ENCODE measurements at regions not wholly inside any gene's neighbourhood (a gene's known extent, or its start where the extent isn't known, plus 50 kb on each side); places are given as distances from the start of the nearest gene placed in this dataset.

GRCh38 chr15:87614704-87615103, 641.8 kb downstream of the NTRK3 start:
- Histone ChIP-seq H3K27me3 (ENCODE audit: insufficient read depth) (no peaks in the 10 kb centered on the region), H3K36me3 (ENCODE audit: insufficient read depth) (no peaks in the 10 kb centered on the region), H4K20me1 (replicated peaks; ENCODE audit: insufficient read depth) (no peaks in the 10 kb centered on the region), H2AFZ (no peak overlapping the region), H3K4me1 (ENCODE audit: insufficient read depth) (no peaks in the 10 kb centered on the region; the same call in 1 of the 2 replicates), H3K4me3 (no peak overlapping the region), H3F3A (replicated peaks; ENCODE audit: low read depth) (no peaks in the 10 kb centered on the region), H3K27ac (ENCODE audit: low read depth) (no peak overlapping the region), H3K4me2 (no peak overlapping the region), H3K9me2 (ENCODE audit: insufficient read depth) (peaks cover 10% of the 10 kb centered on the region), H3K79me2 (replicated peaks; ENCODE audit: insufficient read depth) (no peaks in the 10 kb centered on the region)
- H3K36me3 Mint-ChIP-seq (ENCODE audit: low read depth): no peaks in the 10 kb centered on the region
- peaks cover 2% of the 10 kb centered on the region; the same call in 1 of the 3 replicates for H3K4me1 Mint-ChIP-seq
- H3K9me3 Mint-ChIP-seq: no peaks in the 10 kb centered on the region
- peaks cover 2% of the 10 kb centered on the region for H3K27me3 Mint-ChIP-seq (ENCODE audit: insufficient read depth, low read depth, poor library complexity)
- ATAC-seq: no peak
- no peak for DNase-seq (ENCODE audit: low spot score)
- no peak overlapping the region for H3K27ac Mint-ChIP-seq
- TF ChIP-seq STAT1 (IDR thresholded peaks at IDR 0.05; ENCODE audit: unreplicated experiment) (no peak), ZNF114 (CRISPR knock-in tag; IDR thresholded peaks at IDR 0.05) (no peak), JUNB (IDR thresholded peaks at IDR 0.05; ENCODE audit: unreplicated experiment) (no peak), ZNF331 (CRISPR knock-in tag; IDR thresholded peaks at IDR 0.05; ENCODE audit: low read depth) (no peak), EZH2 (IDR thresholded peaks at IDR 0.05; ENCODE audit: low read depth, unreplicated experiment) (no peak), EZH2phosphoT487 (IDR thresholded peaks at IDR 0.05; ENCODE audit: unreplicated experiment) (no peak), CREB1 (CRISPR knock-in tag; IDR thresholded peaks at IDR 0.05; ENCODE audit: low read depth) (no peak), POLR2AphosphoS5 (IDR thresholded peaks at IDR 0.05; ENCODE audit: low read depth) (no peak), ZNF462 (CRISPR knock-in tag; IDR thresholded peaks at IDR 0.05) (no peak)
- H3K4me3 Mint-ChIP-seq: no peak overlapping the region
